ENCODE measurements at regions not wholly inside any gene's neighbourhood (a gene's known extent, or its start where the extent isn't known, plus 50 kb on each side); places are given as distances from the start of the nearest gene placed in this dataset.
"Not testable (repeated sequence)": the region's sequence is repeated elsewhere in the genome, so short reads cannot be mapped to it uniquely, and the experiment has no call there.

DNA sequence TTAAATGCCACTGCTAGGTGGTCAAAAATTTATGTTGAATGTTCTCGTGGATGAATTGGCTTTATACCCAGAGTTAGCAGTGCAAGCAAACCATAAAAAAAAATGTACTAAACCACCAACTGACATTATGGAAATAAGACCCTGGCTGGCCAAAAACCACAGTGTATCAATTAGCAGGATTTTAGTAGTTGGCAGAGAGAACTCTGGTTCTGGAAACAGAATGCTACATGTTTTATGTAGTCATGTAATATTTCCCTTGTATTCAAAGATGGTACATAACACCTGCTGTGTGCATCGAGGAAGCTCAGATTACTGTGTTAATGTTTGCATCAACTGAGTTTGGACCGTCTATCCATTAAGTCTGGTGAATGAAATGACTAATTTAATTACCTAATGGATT, 618.5 kb downstream of the CCSER2 start:
- DNase-seq: no peak

DNA sequence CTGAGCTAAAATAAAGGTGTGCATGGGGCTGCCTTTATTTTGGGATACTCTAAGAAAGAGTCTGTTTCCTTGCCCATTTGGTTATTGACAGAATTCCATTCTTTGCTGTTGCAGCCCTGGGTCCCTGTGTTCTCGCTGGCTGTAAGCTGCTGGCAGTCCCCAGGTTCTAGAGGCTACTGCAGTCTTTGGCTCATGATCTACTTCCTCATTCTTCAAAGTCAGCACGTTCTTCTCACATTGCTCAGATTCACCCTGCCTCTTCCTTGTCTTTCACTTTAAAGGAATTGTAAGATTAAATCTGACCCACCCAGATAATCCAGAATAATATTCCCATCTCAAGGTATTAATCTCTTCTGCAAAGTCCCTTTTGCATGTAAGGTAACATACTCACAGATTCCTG, 620.3 kb downstream of the CCSER2 start:
- no peak for DNase-seq

DNA sequence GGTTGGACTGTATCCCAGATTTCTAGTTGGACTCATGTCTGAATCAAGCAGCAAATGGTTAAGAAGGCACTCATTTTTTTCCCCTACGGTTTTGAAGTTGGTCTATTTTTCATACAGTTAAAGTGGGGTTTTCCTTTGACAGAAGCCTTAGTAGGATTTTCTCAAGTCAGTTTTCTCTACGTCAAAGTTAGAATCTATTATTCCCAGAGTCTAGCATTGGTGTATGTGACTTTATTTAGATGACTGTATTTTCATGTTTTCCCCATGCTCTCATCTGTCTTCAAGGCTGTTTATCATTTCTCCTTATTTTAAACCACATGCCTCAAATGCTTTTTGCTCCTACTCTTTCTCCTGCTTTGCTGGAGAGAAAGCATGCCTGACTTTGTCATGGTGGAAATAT, 623.2 kb downstream of the CCSER2 start:
- DNase-seq: no peak

DNA sequence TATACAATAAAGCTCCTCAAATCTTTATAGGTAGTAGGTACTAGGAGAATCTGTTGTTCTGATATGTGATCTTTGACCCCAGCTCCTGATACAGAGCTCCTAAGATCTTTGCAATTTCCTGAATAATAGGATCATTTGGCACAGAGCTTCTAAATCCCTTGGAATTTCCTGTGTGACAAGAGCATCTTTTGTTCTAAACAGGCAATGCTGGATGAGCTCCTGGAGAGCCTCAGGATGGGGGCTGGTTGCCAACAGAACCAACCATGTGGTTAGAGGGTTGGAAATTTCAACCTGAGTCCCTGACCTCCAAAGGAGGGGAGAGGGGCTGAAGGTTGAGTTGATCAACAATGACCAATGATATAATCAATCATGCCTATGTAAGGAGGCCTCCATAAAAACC, 629.0 kb downstream of the CCSER2 start:
- DNase-seq: no peak

DNA sequence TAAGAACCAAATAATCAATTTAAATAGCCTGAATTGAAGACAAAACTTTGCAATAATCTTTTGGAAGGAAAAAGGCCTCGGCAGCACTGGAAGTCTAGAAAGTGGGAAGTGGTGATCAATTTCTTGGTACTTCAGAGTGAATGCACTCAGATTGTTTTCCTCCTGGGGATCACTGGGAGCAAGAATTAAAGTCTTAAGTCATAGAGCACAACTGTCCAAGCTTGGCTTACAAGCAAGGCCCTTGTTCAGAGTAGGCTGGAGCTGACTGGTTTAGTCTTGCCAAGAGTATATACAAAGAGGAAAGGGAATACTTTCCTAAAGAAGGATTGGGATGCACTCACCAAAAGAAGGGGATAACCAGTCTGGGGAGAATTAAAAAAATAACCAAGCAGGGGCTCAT, 637.1 kb downstream of the CCSER2 start:
- DNase-seq: no peak

DNA sequence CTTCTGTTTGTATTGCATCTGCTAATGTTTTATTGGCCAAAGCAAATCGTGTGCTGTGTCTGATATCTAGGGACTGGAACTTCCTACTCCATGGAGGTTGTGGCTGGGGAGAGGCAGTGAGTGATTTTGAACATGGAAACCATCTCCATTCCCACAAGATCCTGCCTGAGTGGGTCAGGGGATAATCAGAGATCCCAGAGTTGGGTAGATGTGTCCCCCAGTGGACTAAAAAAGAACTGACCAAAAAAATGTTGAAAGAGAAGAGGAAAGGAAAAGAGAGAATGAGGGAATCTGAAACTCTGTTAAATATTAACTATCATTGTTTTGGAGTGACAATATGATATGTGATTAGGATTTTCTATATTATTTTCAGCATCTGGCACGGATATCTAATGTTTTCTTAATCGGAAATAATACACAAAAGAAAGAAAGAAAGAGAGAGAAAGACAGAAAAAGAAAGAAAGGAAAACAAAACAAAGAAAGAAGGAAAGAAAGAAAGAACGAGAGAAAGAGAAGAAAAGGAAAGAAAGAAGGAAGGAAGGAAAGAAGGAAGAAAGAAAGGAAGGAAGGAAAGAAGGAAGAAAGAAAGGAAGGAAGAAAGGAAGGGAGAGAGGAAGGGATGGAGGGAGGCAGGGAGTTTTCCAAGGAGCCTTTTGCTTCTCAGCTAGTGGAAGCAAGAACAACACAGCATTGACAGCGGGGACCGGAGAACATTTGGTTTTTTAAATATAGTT, 638.5 kb downstream of the CCSER2 start:
- no peak for DNase-seq

DNA sequence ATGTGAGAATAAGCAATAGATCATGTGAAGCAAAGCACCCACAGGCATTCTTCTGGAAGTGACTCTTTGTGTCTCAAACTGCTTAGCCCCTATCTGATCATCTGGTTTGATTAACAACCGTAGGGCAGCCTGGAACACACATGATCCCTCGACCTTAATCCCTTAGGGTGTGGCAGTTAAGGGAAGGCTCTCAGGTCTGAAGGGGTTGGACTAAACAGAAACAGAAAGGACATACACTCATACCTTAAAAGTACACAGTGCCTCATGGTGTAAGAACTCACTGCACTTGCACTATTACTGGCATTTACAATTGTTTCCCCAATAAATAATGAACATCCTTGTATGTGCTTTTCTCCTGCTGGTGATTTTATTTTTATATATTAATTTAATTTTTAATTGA, 640.9 kb downstream of the CCSER2 start:
- not testable (repeated sequence) for DNase-seq

DNA sequence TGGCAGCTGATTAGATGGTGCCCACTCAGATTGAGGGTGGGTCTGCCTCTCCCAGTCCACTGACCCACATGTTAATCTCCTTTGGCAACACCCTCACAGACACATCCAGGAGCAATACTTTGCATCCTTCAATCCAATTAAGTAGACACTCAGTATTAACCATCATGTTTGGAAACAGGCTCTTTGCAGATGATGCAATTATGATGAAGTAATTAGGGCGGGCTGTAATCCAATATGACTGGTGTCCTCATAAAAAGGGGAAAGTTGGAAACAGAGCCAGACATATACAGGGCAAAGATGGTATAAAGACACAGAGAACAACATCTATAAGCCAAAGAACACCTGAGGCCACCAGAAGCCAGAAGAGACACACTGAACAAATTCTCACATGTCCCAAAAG, 658.6 kb downstream of the CCSER2 start:
- no peak for DNase-seq

DNA sequence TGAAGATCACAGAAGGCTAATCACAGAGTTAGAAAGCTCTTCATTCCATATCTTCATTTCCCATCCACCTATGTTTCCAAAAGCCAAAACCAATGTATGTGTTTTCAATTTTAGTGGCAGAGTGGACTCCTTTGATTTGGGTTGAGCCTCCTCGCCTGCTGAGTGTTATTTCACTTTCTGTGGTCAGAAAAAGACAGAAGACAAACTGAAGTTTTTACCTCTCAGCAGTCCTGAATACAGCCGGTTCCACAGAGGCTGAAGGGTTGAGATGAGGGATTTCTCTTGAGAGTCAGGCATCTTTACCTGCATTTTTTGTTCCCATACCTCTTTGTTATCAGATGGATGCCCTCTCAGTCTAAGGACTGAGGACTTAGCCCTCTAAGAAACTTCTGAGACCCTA, 659.6 kb downstream of the CCSER2 start:
- DNase-seq: no peak

DNA sequence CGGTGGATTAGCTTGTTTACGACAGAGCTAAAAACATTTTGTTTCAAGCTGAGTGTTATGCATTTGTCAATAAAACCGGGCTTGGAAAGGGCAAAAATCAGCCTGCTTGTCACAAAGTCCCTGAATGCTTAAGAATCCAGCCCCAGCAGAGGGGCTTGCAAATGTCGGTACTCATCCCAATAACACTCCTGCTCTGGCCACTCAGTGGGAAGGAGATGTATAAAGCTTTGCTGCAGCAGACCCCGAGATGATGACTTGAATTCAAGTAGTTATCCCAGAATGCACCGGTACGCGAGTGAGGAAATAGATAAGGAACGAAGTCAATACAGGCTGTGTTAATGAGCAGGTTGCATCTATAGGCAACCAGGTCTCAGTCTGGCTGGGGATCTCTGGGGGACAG, 662.3 kb downstream of the CCSER2 start:
- DNase-seq: no peak

DNA sequence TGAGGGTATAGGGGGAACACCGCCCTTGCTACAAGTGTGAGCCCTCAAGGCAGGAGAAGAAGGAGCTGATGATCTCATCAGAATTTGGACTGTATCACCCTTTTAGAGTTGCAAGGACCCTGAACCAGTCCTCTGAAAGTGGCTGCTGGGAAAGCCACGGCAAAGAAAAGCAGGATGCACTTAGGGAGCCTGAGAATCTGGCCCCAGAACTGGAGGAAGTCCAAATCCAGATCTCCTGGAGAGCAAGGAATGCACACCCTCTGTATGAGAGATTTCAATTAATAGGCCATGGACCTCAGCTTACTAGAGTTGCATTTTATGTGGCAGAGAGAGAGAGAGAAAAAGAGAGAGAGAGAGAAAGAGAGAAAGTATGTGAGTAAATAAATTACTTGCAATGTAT, 662.9 kb downstream of the CCSER2 start:
- no peak for DNase-seq

DNA sequence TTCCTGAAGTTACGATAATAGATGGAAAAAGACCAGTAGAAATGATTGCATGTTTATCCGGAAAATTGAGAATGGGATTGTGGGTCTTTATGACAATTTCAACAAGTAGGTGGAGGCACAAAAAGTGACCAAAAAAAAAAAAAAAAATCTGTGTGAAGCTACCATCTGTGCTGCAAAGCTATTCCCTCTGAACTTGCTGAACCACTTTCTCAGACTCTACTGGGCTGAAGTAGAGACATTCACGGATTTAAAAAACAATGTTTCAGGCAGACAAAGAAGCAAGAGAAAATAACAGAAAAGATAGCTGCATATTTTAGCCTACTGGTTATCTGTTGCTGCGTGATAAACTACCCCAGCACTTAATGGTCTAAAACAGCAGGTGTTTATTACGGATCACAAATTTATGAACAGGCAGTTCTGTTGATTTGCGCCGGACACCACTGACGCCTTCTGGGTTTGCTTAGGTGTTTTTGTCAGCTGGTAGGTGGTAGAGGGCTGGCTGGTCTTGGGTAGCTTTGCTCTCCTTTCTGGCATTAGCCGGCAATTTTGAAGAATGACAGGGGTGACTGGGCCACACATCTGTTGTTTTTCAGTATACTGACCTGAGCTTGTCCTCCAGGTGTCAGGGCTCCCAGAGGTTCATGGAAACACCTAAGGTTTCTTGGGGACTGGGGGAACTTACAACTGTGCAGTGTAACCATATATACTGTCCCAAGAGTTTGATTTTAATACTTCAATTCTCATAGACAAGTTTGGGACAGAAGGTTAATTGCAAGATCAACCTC, 665.1 kb downstream of the CCSER2 start:
- no peak for DNase-seq

DNA sequence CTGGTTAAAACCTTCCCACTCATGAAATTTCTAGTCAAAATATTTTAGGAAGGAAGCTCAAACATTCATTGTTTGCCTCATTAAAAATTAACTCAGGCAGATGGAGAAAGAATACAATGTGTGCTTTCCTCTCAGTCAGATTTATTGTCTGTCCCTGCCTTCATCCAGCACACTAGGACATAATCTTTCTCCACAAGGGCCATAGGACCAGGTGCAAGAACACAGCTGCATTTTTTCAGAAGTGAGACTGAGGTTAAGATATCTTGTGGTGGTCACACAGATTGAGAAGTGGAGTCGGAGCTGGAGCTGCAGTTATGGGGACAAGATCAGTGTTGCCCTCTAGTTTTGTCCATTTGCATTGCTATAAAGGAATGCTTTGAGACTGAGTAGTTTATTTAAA, 666.3 kb downstream of the CCSER2 start:
- DNase-seq: no peak

DNA sequence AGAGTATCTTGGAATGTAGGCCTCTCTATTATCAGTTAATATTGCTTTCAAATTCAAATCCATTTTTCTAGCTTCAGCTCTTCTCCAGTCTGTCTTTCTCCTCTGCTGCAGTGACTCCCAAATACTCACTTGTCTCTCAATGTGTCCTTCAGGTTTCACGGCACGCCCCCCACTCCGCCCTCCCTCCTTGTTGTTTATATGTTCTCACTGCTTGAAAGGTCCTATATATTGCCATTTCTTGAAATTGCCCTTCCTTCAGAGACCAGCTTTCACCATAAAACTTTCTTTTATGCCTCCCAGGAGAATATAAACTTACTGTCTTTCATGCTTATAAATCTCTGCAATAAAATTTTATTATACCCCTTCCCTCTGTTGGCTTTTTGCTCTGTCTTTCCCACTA, 668.2 kb downstream of the CCSER2 start:
- no peak for DNase-seq

DNA sequence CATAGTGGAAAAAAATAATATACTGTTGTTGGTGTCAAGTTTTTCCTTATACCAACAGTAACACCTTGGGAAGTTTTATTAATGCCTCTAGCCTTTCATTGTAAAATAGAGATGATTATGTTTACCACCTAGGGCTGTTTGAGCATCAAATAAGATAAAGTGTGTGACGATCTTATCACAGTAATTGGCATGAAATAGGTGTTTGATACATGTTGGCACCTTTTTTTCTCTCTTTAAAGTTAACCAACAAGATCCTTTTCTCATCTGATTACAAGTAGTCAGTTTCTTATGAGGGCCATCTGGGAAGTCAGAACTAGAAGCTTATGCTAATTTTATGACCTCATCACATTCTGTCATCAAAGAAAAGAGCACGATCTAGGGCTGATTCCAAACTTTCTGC, 669.5 kb downstream of the CCSER2 start:
- DNase-seq: no peak

DNA sequence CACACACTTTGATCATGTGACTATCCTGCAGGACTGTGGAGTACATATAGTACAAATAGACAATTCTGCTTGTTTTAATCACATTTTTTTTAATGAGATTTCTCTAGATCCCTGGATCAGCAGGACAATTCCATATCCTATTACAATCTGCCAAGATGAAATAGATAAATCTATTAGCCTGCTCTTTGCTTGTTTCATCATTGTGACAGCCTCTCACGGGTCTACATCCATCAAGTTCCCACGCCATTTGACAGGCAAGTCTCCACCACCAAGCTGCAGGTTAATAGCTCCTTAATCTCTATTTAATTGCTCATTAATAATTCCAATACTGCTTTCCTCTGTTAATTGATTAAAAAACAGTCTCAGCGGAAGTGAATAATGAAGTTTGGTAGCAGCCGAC, 671.5 kb downstream of the CCSER2 start:
- no peak for DNase-seq

DNA sequence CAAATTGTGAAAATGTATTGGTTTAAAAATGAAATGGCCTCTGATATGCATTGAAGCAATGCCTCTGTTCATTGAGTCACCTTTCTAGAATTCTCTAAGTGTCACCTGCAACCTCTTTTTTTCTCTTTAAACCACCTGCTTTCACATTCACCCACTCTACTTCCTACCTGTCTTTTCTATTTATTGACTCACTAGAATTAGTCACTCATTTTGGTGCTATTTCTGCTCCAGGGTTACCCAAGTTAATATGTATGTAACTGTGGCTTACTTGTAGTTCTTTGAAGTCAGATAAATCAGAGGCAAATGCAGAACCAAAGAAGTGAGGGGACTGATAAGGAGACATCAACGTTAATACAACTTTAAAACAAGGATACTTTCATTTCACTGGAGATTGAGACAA, 674.7 kb downstream of the CCSER2 start:
- no peak for DNase-seq

DNA sequence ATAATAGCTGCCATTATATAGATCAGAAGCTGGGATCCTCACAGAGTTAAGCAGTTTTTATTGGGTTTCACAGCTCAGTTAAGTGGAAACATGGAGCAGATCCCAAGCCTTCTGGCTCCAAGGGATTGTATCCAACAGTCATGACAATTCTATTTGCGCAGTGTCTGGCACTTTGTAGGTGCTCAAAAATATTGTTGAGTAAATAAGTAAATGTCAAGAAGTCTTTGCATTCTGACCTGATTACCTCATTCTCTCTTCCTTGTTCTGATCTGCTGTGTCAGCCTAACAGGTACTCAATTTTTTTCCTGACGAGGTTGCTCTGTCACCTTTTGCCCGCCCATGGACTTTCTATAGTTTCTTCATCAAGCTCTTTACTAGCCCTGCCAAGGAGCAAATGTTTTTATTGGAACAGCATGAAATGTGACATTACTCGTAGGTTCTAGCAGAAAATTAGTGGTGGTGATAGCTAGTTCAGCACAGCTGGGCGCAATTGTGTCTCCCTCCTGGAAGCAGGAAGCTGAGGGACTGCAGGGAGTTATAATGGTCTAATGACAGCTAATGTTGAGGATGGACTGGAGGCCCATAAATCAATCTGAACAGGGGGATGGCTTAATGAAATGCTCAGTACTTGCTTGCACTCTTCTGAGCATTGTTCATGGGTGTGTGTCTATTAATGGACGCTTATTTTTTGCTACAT, 680.2 kb downstream of the CCSER2 start:
- no peak for DNase-seq

DNA sequence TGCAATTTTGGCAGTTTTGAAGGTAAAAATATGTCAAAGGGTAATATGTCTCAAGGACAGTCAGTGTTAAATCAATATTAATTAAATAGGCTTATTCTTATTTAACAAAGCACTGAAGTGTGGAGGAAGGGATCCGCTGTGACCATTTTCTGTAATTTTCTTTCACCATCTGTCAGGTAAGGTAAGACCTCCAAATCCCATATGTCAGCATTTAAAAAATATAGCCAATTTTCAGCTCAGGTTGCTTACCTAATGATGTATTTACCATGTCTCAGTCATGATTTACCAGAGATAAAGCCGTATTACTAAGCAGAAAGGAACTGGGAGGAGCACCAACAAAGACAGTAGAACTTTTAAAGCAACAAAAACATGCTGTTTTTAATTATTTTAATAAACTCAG, 683.9 kb downstream of the CCSER2 start:
- no peak for DNase-seq

DNA sequence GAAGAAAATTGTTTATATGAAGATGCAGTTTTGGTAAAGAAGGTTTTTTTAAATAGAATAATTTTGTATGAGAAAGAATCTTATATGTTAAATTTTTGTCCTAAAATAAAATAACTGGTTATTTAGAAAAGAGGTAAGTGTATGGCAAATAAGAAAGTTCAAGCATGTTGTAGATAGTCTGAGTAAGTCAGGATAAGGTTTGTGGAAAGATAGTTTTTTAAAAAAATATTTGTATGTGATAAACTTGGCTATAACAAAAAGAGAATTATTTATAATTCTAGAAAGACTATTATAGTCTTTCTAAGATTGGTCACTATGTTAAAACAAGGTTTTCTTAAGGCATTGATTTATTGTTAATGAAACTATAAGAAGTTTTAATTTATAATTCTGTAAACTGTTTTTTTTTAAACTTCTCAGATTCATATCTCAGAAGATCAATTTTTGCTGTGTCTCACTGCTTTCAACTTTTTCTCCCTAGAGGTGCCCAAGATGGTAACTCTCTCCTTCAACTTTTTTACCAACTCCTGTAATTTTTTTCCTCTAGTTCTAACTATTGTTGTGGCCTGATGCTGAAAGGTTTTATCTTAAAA, 698.6 kb downstream of the CCSER2 start:
- no peak for DNase-seq

DNA sequence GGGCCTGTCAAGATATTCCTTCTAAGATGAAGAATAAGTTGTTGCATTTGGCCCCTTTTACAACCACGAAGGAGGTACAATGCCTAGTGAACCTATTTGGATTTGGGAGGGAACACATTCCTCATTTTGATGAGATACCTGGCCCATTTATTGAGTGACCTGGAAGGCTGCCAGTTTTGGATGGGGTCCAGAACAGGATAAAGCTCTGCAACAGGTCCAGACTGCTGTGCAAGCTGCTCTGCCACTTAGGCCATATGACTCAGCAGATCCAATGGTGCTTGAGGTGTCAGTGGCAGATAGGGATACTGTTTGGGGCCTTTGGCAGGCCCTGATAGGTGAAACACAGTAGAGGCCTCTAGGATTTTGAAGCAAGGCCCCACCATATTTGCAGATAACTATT, 704.6 kb downstream of the CCSER2 start:
- no peak for DNase-seq

DNA sequence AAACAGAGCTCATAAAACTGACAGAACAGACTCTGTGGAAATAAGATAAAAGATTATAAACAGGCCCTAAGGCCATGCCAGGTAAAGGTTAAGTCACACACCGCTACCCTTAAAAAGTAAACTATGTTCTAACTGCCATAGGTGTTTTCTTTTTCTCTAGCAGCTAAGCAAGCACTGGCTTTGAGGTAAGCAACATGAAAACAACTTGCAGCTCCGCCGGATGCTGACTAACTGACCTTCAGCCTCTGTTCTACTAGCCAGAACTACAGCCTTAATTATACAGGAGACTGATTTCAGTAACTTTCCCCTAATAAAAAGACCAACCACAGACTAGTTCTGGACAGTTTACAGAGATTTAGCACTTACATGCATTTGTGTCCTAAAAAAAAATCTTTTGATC, 708.3 kb downstream of the CCSER2 start:
- DNase-seq: no peak

DNA sequence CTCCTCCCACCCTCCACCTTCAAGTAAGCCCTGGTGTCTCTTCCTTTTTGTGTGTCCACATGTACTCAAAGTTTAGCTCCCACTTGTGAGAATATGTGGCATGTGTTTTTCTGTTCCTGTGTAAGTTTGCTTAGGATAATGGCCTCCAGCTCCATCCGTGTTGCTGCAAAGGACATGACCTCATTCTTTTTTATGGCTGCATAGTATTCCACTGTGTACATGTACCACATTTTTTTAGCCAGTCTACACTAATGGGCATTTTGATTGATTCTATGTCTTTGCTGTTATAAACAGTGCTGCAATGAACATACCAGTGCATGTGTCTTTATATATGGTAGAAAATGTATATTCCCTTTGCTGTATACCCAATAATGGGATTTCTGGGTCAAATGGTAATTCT, 710.9 kb downstream of the CCSER2 start:
- DNase-seq: no peak

DNA sequence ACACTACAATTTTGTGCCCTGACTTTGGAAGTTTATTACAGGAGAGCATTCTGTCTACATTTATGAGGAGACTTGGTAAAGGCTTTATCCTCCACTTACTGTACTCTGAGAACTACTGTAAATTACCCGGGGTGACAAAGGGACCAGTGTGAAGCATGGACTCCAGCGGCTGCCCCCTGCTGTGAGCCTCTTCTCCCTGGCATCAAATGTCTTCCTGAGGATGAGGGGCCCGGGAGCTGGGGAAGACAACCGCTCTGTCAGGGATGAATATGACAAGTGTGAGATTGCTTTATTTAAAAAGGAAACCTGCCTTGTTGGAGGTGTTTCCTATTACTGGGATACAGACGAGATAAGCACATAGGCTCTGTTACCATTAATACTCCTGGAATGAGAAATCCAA, 714.8 kb downstream of the CCSER2 start:
- DNase-seq: no peak

Data from CD4-positive, alpha-beta T cell treated with Interleukin-1 beta for 1 hour (primary cell).